ENCODE measurements at regions not wholly inside any gene's neighbourhood (a gene's known extent, or its start where the extent isn't known, plus 50 kb on each side); places are given as distances from the start of the nearest gene placed in this dataset.

- DNase-seq (ENCODE audit: low spot score), result no peak
Observed at GRCh38 chr6:103047567-103047966, 1654.1 kb downstream of the GRIK2 start.

- DNase-seq (ENCODE audit: low spot score), result no peak
Observed at GRCh38 chr6:103042336-103042735, 1648.8 kb downstream of the GRIK2 start.

DNA sequence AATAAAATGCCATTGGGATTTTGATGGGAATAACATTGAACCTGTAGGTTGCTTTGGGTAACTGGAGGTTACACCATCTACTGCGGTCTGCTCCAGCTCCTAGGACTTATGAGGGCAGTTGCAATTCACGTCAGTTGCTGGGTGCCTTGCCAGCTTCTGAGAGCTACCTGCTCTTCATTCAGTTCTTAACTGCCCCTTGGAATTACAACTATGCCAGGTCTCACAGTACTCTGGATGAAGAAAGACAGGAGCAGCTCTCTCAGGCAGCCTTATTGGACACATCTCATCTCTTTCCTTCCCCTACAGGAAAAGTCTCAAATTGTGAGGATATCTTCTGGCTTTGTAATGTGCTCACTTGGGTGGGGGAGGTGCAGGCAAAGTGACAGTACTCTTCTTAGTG, 1643.3 kb downstream of the GRIK2 start:
- no peak for DNase-seq (ENCODE audit: low spot score)

DNA sequence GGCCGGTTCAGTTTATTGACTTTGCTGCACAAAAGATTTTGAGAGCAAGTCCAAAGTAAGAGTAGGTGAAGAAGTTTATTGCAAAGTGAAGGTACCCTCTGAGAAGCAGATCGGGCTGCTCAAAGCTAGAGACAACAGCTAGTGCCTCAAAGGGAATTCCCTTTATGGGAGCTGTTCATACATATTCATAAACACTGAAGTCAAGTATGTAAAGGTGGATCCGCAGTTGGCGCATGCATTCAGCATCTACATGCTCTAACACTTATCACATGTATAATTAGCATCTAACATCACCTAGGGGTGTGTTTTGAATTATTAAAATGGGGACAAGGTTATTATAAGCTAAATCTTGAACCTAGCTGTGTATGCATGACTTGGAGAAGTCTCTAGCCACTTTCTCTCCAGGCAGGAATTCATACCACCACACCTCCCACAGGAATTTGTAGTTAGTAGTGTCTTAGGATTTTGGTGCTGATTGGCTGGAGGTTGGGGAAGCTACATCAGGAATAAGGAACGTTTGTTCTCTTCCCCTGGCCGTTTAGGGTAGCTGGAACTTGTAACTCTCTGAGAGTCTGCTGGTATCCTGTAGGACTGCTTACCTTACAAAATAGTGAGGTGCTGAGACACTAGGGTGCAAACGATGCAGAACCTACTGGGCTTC, 1633.9 kb downstream of the GRIK2 start:
- no peak for DNase-seq (ENCODE audit: low spot score)

DNA sequence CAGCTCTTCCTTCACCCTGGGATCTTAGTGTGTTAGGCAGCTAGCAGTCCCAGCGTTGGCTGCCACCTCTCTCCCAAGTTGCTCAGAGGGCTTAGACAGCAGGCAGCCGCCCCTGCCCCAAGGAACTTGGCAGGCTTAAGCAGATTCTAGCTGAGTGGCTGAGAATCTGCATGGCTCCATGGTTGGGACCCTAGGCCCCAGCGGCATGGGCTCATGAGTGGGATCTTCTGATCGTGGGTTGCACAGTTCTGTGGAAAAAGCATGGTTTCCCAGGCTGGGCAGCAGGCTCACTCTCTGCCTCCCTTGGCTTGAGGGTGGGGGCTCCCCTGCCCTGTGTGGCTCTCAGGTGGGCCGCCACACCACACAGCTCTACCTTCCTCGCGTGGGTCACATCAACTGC, 1624.9 kb downstream of the GRIK2 start:
- no peak for DNase-seq (ENCODE audit: low spot score)

GRCh38 chr6:103017878-103018277, 1624.4 kb downstream of the GRIK2 start:
- DNase-seq (ENCODE audit: low spot score), result no peak

DNA sequence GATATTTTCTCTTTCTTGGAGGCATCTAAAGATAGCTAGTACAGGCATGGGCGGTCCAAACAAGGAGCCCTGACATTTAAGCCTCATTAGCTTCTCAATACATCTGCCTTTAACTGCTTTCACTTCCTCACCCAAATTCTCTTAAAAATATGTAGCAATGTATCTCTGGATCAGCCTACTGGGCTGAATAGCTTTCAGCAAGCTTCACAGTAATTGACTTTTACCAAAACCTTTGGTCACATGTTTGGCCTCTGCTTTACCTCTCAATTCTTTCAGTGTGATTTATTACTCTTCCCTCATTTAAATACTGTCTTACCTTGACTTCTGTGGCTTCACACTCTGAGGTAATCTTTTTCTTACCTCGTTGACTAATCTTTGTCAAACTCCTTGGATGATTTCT, 1618.1 kb downstream of the GRIK2 start:
- no peak for DNase-seq (ENCODE audit: low spot score)

GRCh38 chr6:103002282-103002681, 1608.8 kb downstream of the GRIK2 start:
- no peak for DNase-seq (ENCODE audit: low spot score)

DNA sequence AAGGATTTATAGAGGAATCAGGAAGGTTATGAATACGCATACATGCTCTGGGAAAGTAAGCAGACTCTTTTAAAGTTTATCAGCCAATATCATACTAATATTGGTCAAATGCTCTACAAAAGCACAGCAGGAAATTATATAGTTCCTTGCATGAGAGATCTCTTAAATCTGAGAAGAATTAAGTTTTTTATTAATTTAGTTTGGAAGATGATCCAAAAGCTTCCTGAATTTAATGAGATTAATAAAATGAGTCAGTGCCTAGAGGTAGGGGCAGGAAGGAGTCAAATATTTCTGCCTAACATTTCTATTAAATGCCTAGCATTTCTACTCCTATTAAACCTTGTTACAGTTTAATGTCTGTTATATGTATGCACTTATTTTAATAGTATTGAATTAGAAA, 1608.2 kb downstream of the GRIK2 start:
- no peak for DNase-seq (ENCODE audit: low spot score)

GRCh38 chr6:103000688-103001087, 1607.2 kb downstream of the GRIK2 start:
- DNase-seq (ENCODE audit: low spot score), result no peak

- DNase-seq (ENCODE audit: low spot score), result no peak
Observed at GRCh38 chr6:102995491-102995890, 1602.0 kb downstream of the GRIK2 start.

DNA sequence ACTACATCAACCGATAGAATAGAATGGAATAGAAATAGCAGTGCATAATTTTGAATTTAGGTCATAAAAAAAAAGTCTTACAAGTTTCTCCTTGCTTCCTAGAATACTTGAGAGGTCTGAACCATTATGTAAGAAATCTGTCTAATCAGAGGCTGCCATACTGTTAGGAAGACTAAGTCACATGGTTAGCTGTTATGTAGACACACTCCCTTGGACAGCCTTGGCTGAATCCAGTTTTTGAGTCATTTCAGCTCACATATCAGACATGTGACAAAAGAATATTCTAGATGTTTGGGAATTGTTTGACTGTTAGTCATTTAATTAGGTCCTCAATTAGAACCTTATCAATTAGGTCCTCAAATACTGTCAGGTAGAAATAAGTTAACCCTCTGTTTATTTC, 1601.4 kb downstream of the GRIK2 start:
- DNase-seq (ENCODE audit: low spot score), result no peak

DNA sequence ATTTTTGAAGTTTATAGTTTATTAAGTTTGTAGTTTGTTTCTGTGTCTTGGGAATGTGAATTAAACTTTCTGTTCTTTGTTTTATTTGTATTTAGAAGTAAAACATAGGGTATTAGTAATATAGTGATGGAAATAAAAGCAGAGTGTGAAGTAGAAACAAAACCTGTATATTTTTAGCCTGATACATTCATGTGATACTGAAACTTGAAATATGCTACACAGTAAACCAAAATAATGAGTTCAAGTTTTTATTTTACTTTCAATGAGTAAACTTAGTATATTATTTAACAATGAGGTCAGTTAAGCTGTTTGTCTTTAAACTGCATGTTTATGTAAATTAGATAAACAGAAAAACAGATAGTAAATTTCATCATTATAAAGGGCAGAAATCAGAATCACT, 1592.6 kb downstream of the GRIK2 start:
- DNase-seq (ENCODE audit: low spot score), result no peak

DNA sequence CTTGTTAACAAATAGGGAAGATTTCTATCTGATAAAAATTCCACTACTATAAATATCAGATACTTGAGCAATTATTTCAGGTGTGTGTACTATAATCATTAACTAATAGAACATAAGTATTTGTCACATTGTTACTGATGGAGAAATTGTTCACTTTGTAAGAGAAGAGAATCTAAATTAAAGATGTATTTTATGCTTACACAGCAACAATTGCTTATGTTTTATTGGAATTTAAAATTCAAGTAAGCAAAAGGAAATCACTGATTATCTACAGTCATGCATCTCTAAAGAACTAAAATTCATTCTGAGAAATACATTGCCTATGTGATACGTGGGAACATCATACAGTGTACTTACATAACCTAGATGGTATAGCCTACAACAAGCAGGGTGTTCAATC, 1590.8 kb downstream of the GRIK2 start:
- no peak for DNase-seq (ENCODE audit: low spot score)

DNA sequence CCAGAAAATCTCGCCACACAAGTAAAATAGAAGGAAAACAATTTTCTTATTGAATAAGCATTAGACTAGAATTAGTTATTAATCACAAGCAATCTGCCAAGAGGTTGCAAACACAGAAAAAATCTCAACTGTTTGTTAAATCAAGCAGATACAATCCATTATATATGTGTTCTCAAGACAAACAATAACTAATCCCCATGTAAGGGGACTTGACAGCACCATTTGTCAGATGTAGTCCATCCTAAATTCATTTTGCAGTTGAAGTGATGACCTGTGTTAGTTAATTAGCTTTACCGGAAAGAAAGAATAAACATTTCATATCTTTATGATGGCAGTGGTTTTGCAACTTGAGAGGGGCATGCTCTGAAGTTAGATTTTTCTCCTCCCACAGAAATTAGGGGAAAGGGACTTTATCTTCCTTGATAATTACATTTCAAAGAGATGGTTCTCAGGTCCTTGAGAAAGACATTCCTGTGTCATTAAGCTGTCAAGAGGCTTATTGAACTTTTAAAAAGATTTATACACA, 1588.0 kb downstream of the GRIK2 start:
- DNase-seq (ENCODE audit: low spot score), result no peak

DNA sequence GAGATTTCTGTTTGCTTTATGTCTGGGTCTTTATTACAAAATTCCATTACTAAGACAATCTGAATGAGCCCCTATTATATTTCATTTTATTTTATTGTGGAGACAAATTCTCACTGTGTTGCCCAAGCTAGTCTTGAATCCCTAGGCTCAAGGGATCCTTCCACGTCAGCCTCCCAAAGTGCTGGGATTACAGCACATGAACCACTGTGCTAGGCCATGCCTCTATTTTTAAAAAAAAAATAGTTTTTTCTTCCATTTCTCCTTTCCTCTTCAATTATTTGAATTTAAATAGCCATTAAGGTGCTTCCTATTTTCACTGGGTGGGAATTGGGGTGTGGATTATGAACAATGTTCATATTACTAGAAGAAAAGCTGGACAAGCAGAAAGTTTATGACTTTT, 1587.4 kb downstream of the GRIK2 start:
- no peak for DNase-seq (ENCODE audit: low spot score)

DNA sequence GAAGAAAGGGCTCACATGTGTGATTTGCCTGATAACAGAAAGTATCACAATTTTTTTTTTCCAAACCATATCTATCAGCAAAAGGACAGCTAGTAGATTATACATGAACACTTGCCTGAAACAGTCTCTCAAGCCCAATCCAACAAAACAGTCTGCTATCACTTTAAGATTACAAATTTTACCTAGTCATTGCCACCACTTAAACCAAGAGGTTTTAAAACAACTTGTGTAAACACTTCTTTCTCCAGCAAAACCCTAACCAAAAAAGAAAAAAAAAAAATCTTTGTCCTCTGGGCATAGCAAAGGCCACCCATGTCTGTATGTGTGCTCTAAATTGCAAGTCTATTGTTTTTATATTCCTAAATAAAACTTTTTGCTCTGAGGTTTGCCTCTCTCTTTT, 1568.4 kb downstream of the GRIK2 start:
- no peak for DNase-seq (ENCODE audit: low spot score)

DNA sequence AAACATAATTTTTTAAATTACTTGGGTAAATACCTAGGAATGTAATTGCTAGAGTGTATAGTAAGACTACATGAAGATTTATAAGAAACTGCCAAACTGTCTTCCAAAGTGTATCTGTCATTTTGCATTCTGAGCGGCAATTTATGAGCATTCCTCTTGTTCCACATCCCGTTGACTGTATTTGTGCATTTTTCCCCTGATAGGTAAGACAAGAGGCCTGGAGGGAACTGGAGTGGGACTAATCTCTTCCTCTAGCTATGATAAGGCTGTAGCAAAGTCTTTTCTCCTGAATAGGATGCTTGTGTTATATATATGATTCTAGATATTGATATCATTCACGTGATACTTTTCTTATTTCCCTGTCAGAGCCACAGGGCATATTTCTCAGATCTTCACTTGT, 1557.5 kb downstream of the GRIK2 start:
- no peak for DNase-seq (ENCODE audit: low spot score)

DNA sequence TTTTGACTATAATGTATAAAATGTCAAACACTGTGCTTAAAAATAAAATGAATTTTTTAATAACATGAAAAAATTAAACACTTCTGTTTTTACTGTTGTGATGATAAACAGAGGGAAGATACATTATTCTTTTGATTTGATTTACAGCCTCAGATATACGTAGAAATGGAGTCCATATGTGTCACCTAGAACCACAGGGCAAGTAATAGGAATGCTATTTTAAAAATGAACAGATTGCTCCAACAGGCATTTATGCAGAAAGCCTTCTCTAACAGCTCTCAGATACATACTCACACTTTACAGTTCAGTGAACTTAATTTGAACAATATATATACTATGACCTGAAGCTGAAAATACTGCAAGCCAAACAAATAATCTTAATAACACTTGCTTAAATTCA, 1551.0 kb downstream of the GRIK2 start:
- DNase-seq (ENCODE audit: low spot score), result no peak

DNA sequence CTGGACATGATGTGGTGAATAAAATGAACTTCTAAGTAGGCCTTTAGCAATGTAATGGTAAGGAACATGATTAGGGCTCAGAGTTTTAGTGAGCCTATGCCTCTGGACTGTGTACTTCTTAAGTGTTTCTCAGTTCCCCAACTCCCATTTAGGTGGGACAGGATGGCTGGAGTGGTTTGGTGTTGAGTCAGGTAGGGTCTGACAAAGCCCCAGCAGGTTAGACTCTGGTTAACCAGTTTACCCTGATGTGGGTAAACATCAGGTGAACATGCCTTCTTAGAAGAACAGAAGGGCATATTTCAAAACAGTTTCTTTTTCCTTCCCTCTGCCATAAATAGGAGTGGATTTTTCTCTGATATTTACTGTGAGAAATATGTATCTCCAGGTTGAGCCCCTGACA, 1548.7 kb downstream of the GRIK2 start:
- no peak for DNase-seq (ENCODE audit: low spot score)

GRCh38 chr6:102936959-102937358, 1543.5 kb downstream of the GRIK2 start:
- DNase-seq (ENCODE audit: low spot score), result no peak

DNA sequence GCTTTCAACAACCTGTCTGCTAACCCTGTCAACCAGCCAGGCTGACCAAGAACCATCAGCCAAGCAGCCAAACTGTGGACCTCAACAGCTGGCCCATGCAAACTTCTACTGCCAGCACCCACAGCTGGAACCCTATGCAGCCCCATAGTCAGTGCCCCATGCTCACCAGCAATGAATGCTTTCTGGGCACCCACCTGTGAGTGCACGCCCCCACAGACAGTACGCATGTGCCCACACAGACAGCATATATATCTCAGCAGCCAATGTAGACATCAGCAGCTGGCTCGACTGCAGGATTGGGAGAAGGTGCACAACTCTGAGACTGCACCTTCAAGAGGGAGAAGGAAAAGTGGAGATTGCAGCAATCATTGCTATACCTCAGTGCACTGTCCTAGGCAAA, 1534.6 kb downstream of the GRIK2 start:
- no peak for DNase-seq (ENCODE audit: low spot score)

DNA sequence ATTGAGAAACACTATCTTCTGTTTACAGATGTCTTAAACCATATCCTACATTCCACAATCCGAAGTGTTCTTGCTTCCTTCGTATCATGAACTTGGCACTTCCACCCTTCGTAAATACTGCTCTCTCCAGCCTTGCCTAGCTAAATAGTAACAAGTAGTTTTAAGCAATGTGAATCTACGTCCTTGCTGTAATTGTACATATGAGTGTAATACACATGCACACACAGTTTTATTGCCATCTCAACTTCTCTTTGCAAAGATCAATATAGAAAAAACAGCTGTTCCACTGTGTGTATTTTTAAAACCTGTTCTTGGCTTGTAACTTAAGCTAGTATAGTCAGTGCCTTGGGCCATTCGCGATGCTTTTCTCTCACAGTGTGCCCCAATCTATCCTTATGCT, 1524.7 kb downstream of the GRIK2 start:
- no peak for DNase-seq (ENCODE audit: low spot score)

- DNase-seq (ENCODE audit: low spot score), result no peak
Observed at GRCh38 chr6:102911571-102911970, 1518.1 kb downstream of the GRIK2 start.
